ENCODE measurements at regions not wholly inside any gene's neighbourhood (a gene's known extent, or its start where the extent isn't known, plus 50 kb on each side); places are given as distances from the start of the nearest gene placed in this dataset.

DNA sequence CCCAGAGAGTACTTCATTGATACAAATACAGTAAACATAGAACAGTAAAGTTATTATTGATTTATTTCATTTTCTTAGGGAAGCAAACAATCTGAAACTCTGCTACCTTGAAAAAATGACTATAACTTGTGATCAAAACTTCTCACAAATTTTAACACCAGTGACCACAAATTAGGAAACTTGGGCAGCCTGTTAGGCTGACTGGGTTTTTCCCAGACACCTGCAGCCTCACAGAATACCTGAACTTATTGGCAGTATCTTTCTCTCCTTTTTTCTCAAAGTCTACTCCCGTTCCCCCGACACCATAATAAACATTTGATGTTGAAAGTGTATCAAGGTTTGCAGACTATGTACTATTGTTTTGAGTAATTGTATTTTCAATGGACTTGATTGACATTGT, 360.5 kb downstream of the LMO7 start:
- TF ChIP-seq POLR2AphosphoS5 (IDR thresholded peaks at IDR 0.05; ENCODE audit: low read depth, low read length) = no peak
- TF ChIP-seq POLR2A (IDR thresholded peaks at IDR 0.05; ENCODE audit: low read depth, low read length) = no peak
- TF ChIP-seq TAF1 (IDR thresholded peaks at IDR 0.05; ENCODE audit: borderline replicate concordance, low read depth, low read length) = no peak
